Right lung (tissue), 2 donors: ENCODE measurements at regions not wholly inside any gene's neighbourhood (a gene's known extent, or its start where the extent isn't known, plus 50 kb on each side); places are given as distances from the start of the nearest gene placed in this dataset.

ENCODE experiments used
- DNase-seq, 2 donors: peaks; one replicate each; pipeline ENCODE4 v3.0.0-alpha.2; 2013

DNA sequence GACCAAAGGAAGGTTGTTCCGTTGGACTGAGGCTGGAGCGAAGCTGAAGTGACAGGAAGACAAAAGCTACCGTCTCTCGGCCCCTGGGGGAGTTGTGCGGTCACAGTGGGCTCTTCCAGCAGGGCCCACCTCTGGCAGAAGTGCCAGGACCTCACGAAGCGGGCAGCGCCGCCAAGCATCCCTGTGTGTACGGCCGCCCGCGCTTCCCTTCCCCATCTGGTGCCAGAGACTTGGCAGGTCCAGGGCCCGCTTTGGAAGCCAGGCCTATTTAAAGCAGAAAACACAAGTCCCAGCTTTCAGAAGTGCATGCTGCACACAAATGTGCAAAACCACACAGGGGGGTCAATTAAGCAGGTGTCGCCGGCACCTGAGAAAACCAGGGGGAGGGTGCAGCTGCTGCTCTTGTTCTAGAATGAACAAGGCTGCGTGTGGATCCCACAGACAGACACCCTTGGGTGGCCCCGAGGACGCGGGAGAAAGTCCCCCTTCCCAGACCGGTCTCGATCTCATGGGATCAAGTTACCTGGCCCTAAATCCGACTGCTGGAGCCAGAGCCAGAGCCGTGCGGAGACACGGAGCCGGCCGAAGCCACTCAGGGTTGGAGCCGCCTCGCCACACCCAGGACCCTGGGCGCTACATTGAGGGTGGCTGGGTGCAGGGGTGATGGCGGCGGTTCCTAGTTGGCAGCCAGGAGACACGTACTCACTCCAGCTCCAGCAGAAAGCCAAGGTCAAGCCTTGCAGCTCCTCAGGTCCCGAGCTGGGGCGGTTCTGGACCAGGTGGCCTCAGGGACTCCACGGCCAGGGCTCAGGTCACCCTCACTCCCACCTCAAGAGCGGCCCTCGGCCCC is 51.8 kb upstream of the PPP2R2D start:
- DNase-seq = no peak

DNA sequence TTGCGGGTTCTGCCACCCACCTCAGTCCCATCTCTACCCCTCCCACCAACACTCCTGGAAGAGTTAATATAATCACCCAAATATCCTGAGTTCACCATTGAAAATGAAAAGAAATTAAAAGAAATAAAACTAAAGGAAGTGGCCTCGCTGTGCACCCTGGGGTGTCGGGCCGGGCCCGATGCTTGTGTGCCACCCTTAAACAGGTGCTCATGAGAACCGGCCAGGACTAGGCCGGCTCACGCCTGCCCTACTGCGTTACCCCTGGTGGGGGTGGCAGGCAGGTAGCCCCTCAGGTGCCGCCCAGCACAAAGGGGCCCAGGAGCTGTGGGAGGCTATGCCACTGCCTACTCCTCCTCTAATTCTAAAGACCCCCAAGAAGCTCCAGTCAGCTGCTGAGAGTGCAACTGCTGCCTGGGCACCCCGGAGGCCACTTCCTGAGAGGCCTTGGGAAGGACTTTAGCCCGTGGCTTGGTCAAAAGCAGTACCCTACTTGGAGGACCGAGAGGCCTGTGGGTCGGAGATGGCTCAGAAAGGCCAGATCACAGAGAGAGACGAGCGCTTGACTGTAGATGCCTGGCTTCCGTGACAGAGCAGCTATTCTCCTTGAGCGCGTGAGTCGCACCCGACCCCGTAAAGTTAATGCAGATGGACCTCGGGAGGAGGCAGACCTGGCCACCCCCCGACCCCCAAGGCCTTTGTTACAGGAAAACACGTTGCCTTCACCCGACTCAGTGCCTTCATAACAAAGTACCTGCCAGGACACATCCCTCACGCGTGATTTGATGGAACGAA is 51.0 kb upstream of the PPP2R2D start:
- no peak for DNase-seq

DNA sequence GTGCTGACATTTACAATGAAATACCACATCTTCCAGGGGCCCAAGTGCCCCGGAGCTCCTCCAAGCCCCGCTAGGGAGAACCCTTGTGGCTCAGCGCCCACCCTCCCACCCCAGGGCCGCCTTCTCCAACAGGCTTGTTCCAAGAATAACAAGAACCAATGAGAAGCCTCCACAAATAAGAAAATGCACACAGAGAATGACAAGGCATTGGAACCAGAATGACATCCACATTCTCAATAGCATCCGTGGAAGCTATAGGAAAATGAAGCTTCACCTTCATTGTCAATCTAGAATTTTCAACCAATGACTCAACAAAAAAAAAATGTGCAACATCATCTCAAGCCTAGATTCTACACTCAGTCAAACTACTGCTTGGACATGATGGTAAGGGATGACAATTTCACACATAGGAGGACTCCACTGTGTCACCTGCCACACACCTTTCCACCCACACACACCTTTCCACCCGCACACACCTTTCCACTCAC is 50.4 kb upstream of the PPP2R2D start:
- no peak for DNase-seq
